22Rv1 (cell line): ENCODE measurements at regions not wholly inside any gene's neighbourhood (a gene's known extent, or its start where the extent isn't known, plus 50 kb on each side); places are given as distances from the start of the nearest gene placed in this dataset.
"Not testable (repeated sequence)": the region's sequence is repeated elsewhere in the genome, so short reads cannot be mapped to it uniquely, and the experiment has no call there.

Experiments used
- H3K27ac ChIP-seq: fragments of 450-650 bp; 2 replicates; pipeline ENCODE4 v1.5.1; 2017
- ZFX ChIP-seq: fragments of 450-650 bp; IDR thresholded peaks from 2 replicates; pipeline ENCODE4 v1.6.1; 2017; ENCODE audit warnings: antibody characterized with exemption, borderline replicate concordance
- TF ChIP-seq, protein P1 (sequence below): fragments of 450-650 bp; IDR thresholded peaks from 2 replicates; pipeline ENCODE4 v1.5.1; 2017; ENCODE audit warnings: mild to moderate bottlenecking

DNA sequence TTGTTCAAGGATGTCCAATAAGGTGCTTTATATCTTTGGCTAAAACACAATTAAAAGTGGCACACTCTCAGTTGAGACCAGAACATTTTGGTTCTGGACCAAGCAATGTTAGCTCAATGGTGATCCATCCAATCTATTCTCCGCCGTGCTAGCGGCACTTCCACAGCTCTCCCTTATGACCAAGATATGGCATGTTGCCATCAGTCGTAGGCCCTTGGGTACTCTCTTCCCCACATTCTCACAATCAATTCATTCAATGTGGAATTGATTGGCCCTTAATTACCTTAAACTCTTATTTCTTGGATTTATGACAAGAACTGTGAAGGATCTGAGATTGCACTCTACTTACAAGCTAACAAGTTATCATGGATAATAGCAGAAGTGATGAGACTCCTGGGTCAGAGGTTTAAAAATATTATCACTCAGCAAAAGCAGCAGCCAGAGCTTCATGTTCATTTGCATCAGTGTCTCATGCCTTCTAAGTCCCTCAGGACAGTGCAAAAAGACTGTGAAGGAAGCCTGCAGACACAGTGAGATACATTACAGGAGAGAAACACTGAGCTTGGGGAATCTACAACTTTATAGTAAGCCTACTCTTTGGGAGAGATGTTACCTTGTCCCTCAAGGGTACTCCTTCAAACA is 80.0 kb upstream of the ARG1 start:
- TF ChIP-seq ZFX = no peak
- H3K27ac ChIP-seq = no peak overlapping the region

DNA sequence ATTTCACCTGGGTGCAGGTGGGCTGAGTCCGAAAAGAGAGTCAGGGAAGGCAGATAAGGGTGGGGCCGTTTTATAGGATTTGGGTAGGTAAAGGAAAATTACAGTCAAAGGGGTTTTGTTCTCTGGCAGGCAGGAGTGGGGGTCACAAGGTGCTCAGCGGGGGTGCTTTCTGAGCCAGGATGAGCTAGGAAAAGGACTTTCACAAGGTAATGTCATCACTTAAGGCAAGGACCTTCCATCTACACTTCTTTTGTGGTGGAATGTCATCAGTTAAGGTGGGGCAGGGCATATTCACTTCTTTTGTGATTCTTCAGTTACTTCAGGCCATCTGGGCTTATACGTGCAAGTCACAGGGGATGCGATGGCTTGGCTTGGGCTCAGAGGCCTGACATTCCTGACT is 68.6 kb upstream of the ARG1 start:
- H3K27ac ChIP-seq = not testable (repeated sequence)

DNA sequence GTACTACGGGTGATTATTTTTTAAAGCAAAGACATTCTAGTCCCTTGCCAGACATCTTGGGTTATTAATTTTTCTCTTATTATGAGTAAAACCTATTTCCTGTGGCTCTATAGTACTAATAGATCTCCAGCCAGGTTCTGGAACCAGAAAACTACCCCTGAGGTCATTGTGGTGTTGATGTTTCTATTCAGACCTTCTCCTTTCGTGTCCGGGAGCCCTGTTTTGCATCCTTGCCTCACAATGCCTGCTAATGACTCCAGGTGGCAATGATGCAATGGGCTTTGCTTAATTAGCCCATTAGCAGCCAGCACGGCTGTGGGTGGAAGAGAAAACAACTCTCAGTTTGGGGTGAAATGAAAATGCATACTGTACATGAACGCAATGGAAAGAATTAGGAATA is 62.9 kb upstream of the ARG1 start:
- H3K27ac ChIP-seq = no peak overlapping the region
- TF ChIP-seq, protein P1, sequence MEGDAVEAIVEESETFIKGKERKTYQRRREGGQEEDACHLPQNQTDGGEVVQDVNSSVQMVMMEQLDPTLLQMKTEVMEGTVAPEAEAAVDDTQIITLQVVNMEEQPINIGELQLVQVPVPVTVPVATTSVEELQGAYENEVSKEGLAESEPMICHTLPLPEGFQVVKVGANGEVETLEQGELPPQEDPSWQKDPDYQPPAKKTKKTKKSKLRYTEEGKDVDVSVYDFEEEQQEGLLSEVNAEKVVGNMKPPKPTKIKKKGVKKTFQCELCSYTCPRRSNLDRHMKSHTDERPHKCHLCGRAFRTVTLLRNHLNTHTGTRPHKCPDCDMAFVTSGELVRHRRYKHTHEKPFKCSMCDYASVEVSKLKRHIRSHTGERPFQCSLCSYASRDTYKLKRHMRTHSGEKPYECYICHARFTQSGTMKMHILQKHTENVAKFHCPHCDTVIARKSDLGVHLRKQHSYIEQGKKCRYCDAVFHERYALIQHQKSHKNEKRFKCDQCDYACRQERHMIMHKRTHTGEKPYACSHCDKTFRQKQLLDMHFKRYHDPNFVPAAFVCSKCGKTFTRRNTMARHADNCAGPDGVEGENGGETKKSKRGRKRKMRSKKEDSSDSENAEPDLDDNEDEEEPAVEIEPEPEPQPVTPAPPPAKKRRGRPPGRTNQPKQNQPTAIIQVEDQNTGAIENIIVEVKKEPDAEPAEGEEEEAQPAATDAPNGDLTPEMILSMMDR = no peak
- TF ChIP-seq ZFX = no peak

DNA sequence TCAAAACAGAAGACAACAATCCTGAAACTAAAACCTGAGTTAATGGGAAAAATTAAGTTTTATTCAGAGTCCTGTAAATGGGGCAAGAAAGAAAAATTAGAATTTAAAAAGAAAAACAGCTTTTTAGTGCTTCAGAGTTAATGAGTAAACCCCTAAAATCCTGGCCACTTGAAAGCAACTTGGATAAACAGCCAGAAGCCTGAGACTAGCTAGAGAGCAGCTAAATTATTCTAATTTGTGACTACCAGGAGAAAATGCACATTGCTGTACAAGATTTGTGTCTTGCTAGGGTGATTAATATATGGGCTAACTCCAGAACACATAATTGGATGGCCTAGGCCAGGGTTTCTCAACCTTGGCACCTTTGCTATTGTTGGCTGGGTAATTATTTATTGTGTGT is 62.4 kb upstream of the ARG1 start:
- H3K27ac ChIP-seq = no peak overlapping the region
- TF ChIP-seq, protein P1 = no peak
- no peak for TF ChIP-seq ZFX

DNA sequence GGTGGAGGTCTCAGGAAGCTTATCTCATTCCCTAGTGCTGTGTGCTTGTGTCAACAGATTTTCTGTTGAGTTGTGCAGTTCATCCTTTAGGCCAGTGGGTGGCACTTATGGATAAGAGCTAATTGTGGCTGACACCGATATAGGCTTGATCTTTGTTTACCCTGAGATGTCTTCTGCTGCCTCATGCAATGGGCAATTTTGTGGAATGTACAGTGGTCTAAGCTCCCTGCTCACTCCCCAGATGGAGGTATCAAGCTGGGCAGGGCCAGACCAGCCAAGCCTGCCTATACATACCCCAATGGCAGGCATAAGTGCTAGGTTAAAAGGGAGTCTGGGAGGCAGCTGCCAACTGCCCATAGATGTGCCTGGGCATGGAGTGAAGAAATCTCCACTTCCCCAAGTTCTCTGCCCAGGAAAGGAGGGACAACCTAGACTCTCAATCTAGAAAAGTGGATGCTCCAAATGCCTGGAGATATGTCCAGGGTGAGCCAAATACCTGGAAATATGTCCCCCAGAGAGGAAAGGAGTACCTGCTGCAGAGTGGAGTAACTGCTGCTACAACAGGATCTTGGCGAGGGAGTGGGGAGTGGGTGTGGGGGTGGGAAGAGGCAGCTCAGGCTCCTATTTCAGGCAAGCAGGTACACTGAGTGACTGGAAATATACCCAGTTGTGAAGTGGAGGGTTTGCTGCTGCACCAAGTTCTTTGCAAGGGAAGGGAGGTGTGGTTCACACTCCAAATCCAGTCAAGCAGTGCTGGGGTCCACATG is 53.2 kb upstream of the ARG1 start:
- no peak overlapping the region for H3K27ac ChIP-seq
- TF ChIP-seq, protein P1 = peak; percentile 78
- no peak for TF ChIP-seq ZFX
